Endothelial cell of umbilical vein (primary cell): ENCODE measurements at regions not wholly inside any gene's neighbourhood (a gene's known extent, or its start where the extent isn't known, plus 50 kb on each side); places are given as distances from the start of the nearest gene placed in this dataset.

ENCODE experiments used
- BruUV-seq: library from RNA; stranded (reverse); fragments of 400-500 nt; replicated peaks from 2 replicates; lab custom pipeline; 2021; lab: Mats Ljungman, UMichigan
- CTCF ChIA-PET: fragments of 300-600, 350-600 bp; sonication (Branson Sonifier 250); formaldehyde crosslinking; loops from one replicate; lab custom pipeline; 2021; ENCODE audit warnings: antibody characterized with exemption, inconsistent platforms; lab: Charles Lee
- POLR2A ChIA-PET: fragments of 300-600, 350-600 bp; sonication (Branson Sonifier 250); formaldehyde crosslinking; loops from one replicate; lab custom pipeline; 2021; ENCODE audit warnings: antibody characterized with exemption, inconsistent platforms; lab: Charles Lee
- DNase-seq: peaks from one replicate; pipeline ENCODE4 v3.0.0-alpha.2; 2011; ENCODE audit warnings: low read depth, low spot score
- FAIRE-seq: peaks from 2 replicates; lab custom pipeline; 2011; peaks lifted over from hg19 to GRCh38; lab: Jason Lieb, UNC
- H2AFZ ChIP-seq: 2 replicates; pipeline ENCODE4 v1.6.0; 2012; ENCODE audit warnings: low read depth, low read length, control low read depth, inconsistent platforms
- H3K27ac ChIP-seq: 2 replicates; pipeline ENCODE4 v1.5.1; 2011; ENCODE audit warnings: low read depth, mild to moderate bottlenecking, control low read depth, low read length, moderate library complexity; ENCODE audit not compliant: insufficient read depth
- H3K27me3 ChIP-seq, 2 experiments: 2 replicates each; pipeline versions ENCODE4 v1.6.0 to v1.6.1; 2011; ENCODE audit warnings: low read length in 2 of 2, mixed read lengths in 1 of 2; ENCODE audit not compliant: control insufficient read depth in 2 of 2, insufficient read depth in 2 of 2
- H3K36me3 ChIP-seq, 2 experiments: 2 replicates in 1 of 2; 3 replicates in 1 of 2; pipeline ENCODE4 v1.5.1; 2011; ENCODE audit warnings: low read length in 2 of 2, mild to moderate bottlenecking in 1 of 2, moderate library complexity in 1 of 2; ENCODE audit not compliant: control insufficient read depth in 2 of 2, insufficient read depth in 2 of 2; ENCODE audit errors: extremely low read depth in 1 of 2
- H3K4me1 ChIP-seq: 3 replicates; pipeline ENCODE4 v1.5.1; 2011; ENCODE audit warnings: mild to moderate bottlenecking, low read length; ENCODE audit not compliant: control insufficient read depth, insufficient read depth; ENCODE audit errors: extremely low read depth
- H3K4me2 ChIP-seq: 2 replicates; pipeline ENCODE4 v1.6.1; 2011; ENCODE audit warnings: low read length, control low read depth, mixed read lengths; ENCODE audit not compliant: insufficient read depth
- H3K4me3 ChIP-seq, 3 experiments: fragments of 200-600 bp in 1 of 3; sonication (generic), shearing (Covaris generic) in 1 of 3; replicated peaks in 1 of 3; 2 replicates each; pipeline ENCODE4 v1.5.1; 2011 to 2016; ENCODE audit warnings: control low read depth in 3 of 3, low read length in 3 of 3, mild to moderate bottlenecking in 2 of 3, inconsistent platforms in 1 of 3, low read depth in 1 of 3, moderate library complexity in 1 of 3; ENCODE audit not compliant: insufficient read depth in 1 of 3
- H3K79me2 ChIP-seq: 2 replicates; pipeline ENCODE4 v1.6.0; 2012; ENCODE audit warnings: low read length, inconsistent platforms; ENCODE audit not compliant: control insufficient read depth, insufficient read depth
- H3K9ac ChIP-seq: replicated peaks from 2 replicates; pipeline ENCODE3; 2011; ENCODE audit warnings: low read length, control low read depth; ENCODE audit not compliant: insufficient read depth; ENCODE audit errors: extremely low read depth
- H3K9me1 ChIP-seq: replicated peaks from 3 replicates; pipeline ENCODE4 v1.6.0; 2011; ENCODE audit warnings: mild to moderate bottlenecking, low read length; ENCODE audit not compliant: control insufficient read depth, insufficient read depth; ENCODE audit errors: extremely low read depth
- H3K9me3 ChIP-seq: replicated peaks from 2 replicates; pipeline ENCODE4 v1.5.1; 2012; ENCODE audit warnings: low read length, inconsistent platforms; ENCODE audit not compliant: control insufficient read depth, insufficient read depth
- H4K20me1 ChIP-seq: replicated peaks from 2 replicates; pipeline ENCODE3; 2011; ENCODE audit warnings: mild to moderate bottlenecking, low read length; ENCODE audit not compliant: control insufficient read depth, insufficient read depth; ENCODE audit errors: extremely low read depth
- CTCF ChIP-seq, 2 donors: IDR thresholded peaks; 1 replicate in 1 of 2; 2 replicates in 1 of 2; pipeline ENCODE4 v1.5.1; 2011; ENCODE audit warnings: low read length in 2 of 2, mild to moderate bottlenecking in 2 of 2, moderate library complexity in 2 of 2, control low read depth in 1 of 2, inconsistent platforms in 1 of 2, low read depth in 1 of 2; ENCODE audit not compliant: insufficient read depth in 1 of 2; ENCODE audit errors: extremely low read depth in 1 of 2
- EZH2 ChIP-seq: IDR thresholded peaks from 2 replicates; pipeline ENCODE4 v1.6.1; 2012; ENCODE audit warnings: borderline replicate concordance, low read depth, mild to moderate bottlenecking, moderate library complexity, low read length, inconsistent platforms; ENCODE audit not compliant: severe bottlenecking
- FOS ChIP-seq: IDR thresholded peaks from 2 replicates; pipeline ENCODE4 v1.6.1; 2011; ENCODE audit warnings: mild to moderate bottlenecking, low read length, moderate library complexity, borderline replicate concordance; ENCODE audit not compliant: insufficient read depth
- GATA2 ChIP-seq: IDR thresholded peaks from 2 replicates; pipeline ENCODE4 v1.7.0; 2011; ENCODE audit warnings: low read depth, mild to moderate bottlenecking, moderate library complexity, mixed read lengths, low read length; ENCODE audit not compliant: insufficient read length, insufficient read depth
- JUN ChIP-seq: IDR thresholded peaks from 2 replicates; pipeline ENCODE4 v1.6.1; 2011; ENCODE audit warnings: borderline replicate concordance, low read depth; ENCODE audit not compliant: insufficient read length, insufficient read depth
- MAX ChIP-seq: IDR thresholded peaks from 2 replicates; pipeline ENCODE4 v1.6.1; 2011; ENCODE audit not compliant: insufficient read depth, insufficient read length
- MYC ChIP-seq: IDR thresholded peaks from one replicate; pipeline ENCODE4 v1.6.1; 2011; ENCODE audit warnings: mild to moderate bottlenecking, low read depth, low read length
- POLR2A ChIP-seq: IDR thresholded peaks from 2 replicates; pipeline ENCODE4 v1.6.1; 2012; ENCODE audit warnings: low read depth, mild to moderate bottlenecking, control low read depth, low read length
- POLR2AphosphoS5 ChIP-seq: IDR thresholded peaks from 2 replicates; pipeline ENCODE4 v1.6.1; 2012; ENCODE audit warnings: low read depth, mild to moderate bottlenecking, control low read depth, low read length, moderate library complexity; ENCODE audit not compliant: insufficient read depth
- dilution Hi-C: fragments of 300-500 bp; cut with MboI; formaldehyde crosslinking; loops from one replicate; pipeline ENCODE4 v1.15.0; 2019; ENCODE audit warnings: low sequenced_read_pairs; ENCODE audit not compliant: extremely low pct_ligation_motif_present
- intact Hi-C: fragments of 100-400 bp; cut with micrococcal nuclease; formaldehyde crosslinking; loops from one replicate; pipeline ENCODE4 v1.10.0; 2022

- intact Hi-C loops (no loop called here), dilution Hi-C loops (no loop called here)
- no peaks in the 10 kb centered on the region for H3K9me1 ChIP-seq
- H3K36me3 ChIP-seq, result no peaks in the 10 kb centered on the region
- no peak overlapping the region for H3K27ac ChIP-seq
- no peaks in the 10 kb centered on the region for H3K9me3 ChIP-seq
- no peak overlapping the region for H3K4me3 ChIP-seq
- BruUV-seq, result no TSS peak
- H4K20me1 ChIP-seq, result no peaks in the 10 kb centered on the region
- H3K9ac ChIP-seq, result no peak overlapping the region
- no peaks in the 10 kb centered on the region for H3K79me2 ChIP-seq
- DNase-seq, result no peak
- H3K4me1 ChIP-seq, result no peaks in the 10 kb centered on the region
- TF ChIP-seq MAX (no peak), POLR2AphosphoS5 (no peak), GATA2 (no peak), FOS (no peak), EZH2 (no peak), MYC (no peak), JUN (no peak), POLR2A (no peak)
- POLR2A ChIA-PET, result no interaction called here
- peaks cover 3 to 12% of the 10 kb centered on the region in 2 experiments for H3K27me3 ChIP-seq
- H2AFZ ChIP-seq, result no peak overlapping the region
- CTCF ChIA-PET, result interaction anchor here (1.2 kb wide), 1 partner anchor 11 kb away, joined by 3 read pairs; no protein-coding TSS in a partner anchor
- H3K4me2 ChIP-seq, result no peak overlapping the region
- FAIRE-seq, result no peak
Measured at GRCh38 chr18:10247742-10248082, 206.7 kb upstream of the APCDD1 start.

- dilution Hi-C loops, result no loop called here
- no peak for FAIRE-seq
Measured at GRCh38 chr18:10248738-10249137, 205.7 kb upstream of the APCDD1 start.

More at GRCh38 chr18:10248738-10249137, 205.7 kb upstream of the APCDD1 start:
- Histone ChIP-seq H3K4me3 (no peak overlapping the region), H3K9ac (no peak overlapping the region), H4K20me1 (no peaks in the 10 kb centered on the region), H3K27me3 (peaks cover 3 to 18% of the 10 kb centered on the region in 2 experiments), H3K9me1 (no peaks in the 10 kb centered on the region), H3K4me2 (no peak overlapping the region), H2AFZ (no peak overlapping the region), H3K36me3 (no peaks in the 10 kb centered on the region), H3K4me1 (no peaks in the 10 kb centered on the region), H3K9me3 (no peaks in the 10 kb centered on the region), H3K27ac (no peak overlapping the region), H3K79me2 (no peaks in the 10 kb centered on the region)
- intact Hi-C loops, result no loop called here
- ChIA-PET POLR2A (no interaction called here), CTCF (interaction anchor here (1.5 kb wide), 1 partner anchor 8 kb away, joined by 3 read pairs; no protein-coding TSS in a partner anchor)
- TF ChIP-seq EZH2, result no peak
- TF ChIP-seq MAX, result no peak
- no peak for TF ChIP-seq POLR2AphosphoS5
- no peak for TF ChIP-seq POLR2A
- TF ChIP-seq CTCF (IDR thresholded peaks at IDR 0.05; ENCODE audit: extremely low read depth in 1 of 2, insufficient read depth in 1 of 2, low read depth in 1 of 2, low read length in 2 of 2), result no peak
- TF ChIP-seq MYC, result no peak
- no peak for TF ChIP-seq GATA2
- TF ChIP-seq JUN, result no peak
- DNase-seq, result no peak
- BruUV-seq, result no TSS peak
